ENCODE measurements at regions not wholly inside any gene's neighbourhood (a gene's known extent, or its start where the extent isn't known, plus 50 kb on each side); places are given as distances from the start of the nearest gene placed in this dataset.

- Histone ChIP-seq H3K27ac (no peak overlapping the region), H3K4me3 (no peak overlapping the region), H3K36me3 (no peaks in the 10 kb centered on the region), H3K9me3 (no peaks in the 10 kb centered on the region), H3K4me1 (no peaks in the 10 kb centered on the region), H3K27me3 (no peaks in the 10 kb centered on the region)
- 51 to 74% methylated on average over 5 of the region's 5 CpGs for WGBS, 2 donors
- TF ChIP-seq CTCF (IDR thresholded peaks at IDR 0.05), result no peak
- TF ChIP-seq POLR2A (IDR thresholded peaks at IDR 0.05), result no peak
- DNase-seq, result no peak
- intact Hi-C loops (cut with DNase I), result no loop called here
Observed at GRCh38 chr15:31801152-31801551, 229.2 kb upstream of the CHRNA7 start.

GRCh38 chr15:31802761-31803160 lies 227.6 kb upstream of the CHRNA7 start:
- Histone ChIP-seq H3K27me3 (no peaks in the 10 kb centered on the region), H3K36me3 (no peaks in the 10 kb centered on the region), H3K27ac (no peak overlapping the region), H3K4me1 (no peaks in the 10 kb centered on the region), H3K4me3 (no peak overlapping the region), H3K9me3 (no peaks in the 10 kb centered on the region)
- DNase-seq, result no peak
- WGBS, 2 donors, result 48 to 53% methylated on average over 3 of the region's 3 CpGs
- intact Hi-C loops (cut with DNase I), result no loop called here
- TF ChIP-seq CTCF (IDR thresholded peaks at IDR 0.05), result no peak
- TF ChIP-seq POLR2A (IDR thresholded peaks at IDR 0.05), result no peak

- WGBS, 2 donors, result 83% methylated on average over 2 of the region's 3 CpGs; no CpG with 5 or more reads in 1 of the 2 donors
- H3K27ac ChIP-seq, result no peak overlapping the region
- TF ChIP-seq POLR2A (IDR thresholded peaks at IDR 0.05) (no peak), CTCF (IDR thresholded peaks at IDR 0.05) (no peak)
Observed at GRCh38 chr15:31803388-31803884, 226.9 kb upstream of the CHRNA7 start.

GRCh38 chr15:31805090-31805662 lies 225.1 kb upstream of the CHRNA7 start:
- Histone ChIP-seq H3K27ac (no peak overlapping the region), H3K36me3 (no peaks in the 10 kb centered on the region), H3K4me1 (no peaks in the 10 kb centered on the region), H3K27me3 (no peaks in the 10 kb centered on the region), H3K9me3 (peaks cover 0 to 7% (median 0%) of the 10 kb centered on the region in 3 donors), H3K4me3 (no peak overlapping the region)
- WGBS, 2 donors, result 57 to 69% methylated on average over 5 of the region's 5 CpGs
- DNase-seq, result no peak
- intact Hi-C loops (cut with DNase I), result no loop called here
- TF ChIP-seq POLR2A (IDR thresholded peaks at IDR 0.05) (no peak), CTCF (IDR thresholded peaks at IDR 0.05) (no peak)

More at GRCh38 chr15:31803388-31803884, 226.9 kb upstream of the CHRNA7 start:
- no peaks in the 10 kb centered on the region for H3K4me1 ChIP-seq
- no peak for DNase-seq
- no peaks in the 10 kb centered on the region for H3K27me3 ChIP-seq
- no peaks in the 10 kb centered on the region for H3K9me3 ChIP-seq
- H3K36me3 ChIP-seq, result no peaks in the 10 kb centered on the region
- H3K4me3 ChIP-seq, result no peak overlapping the region
- intact Hi-C loops (cut with DNase I), result no loop called here

GRCh38 chr15:31806106-31806505 lies 224.2 kb upstream of the CHRNA7 start:
- H3K36me3 ChIP-seq, result no peaks in the 10 kb centered on the region
- no peaks in the 10 kb centered on the region for H3K4me1 ChIP-seq
- no peak overlapping the region for H3K27ac ChIP-seq
- no peak overlapping the region for H3K4me3 ChIP-seq
- intact Hi-C loops (cut with DNase I), result no loop called here
- H3K27me3 ChIP-seq, result no peaks in the 10 kb centered on the region
- TF ChIP-seq POLR2A (IDR thresholded peaks at IDR 0.05) (no peak), CTCF (IDR thresholded peaks at IDR 0.05) (no peak)
- peaks cover 0 to 7% (median 0%) of the 10 kb centered on the region in 3 donors for H3K9me3 ChIP-seq
- DNase-seq, result no peak
